WTC11 (cell line): ENCODE measurements at regions not wholly inside any gene's neighbourhood (a gene's known extent, or its start where the extent isn't known, plus 50 kb on each side); places are given as distances from the start of the nearest gene placed in this dataset.

ENCODE experiments used
- ATAC-seq: fragments of 200-7000 bp; cut with Tn5 transposase; 2 replicates; pipeline ENCODE4 v1.10.0; 2021; ENCODE audit warnings: mild to moderate bottlenecking, moderate library complexity
- CTCF ChIA-PET: fragments of 300-600 bp; sonication (Branson Sonifier 250); formaldehyde crosslinking; loops from one replicate; lab custom pipeline; 2021; ENCODE audit warnings: antibody characterized with exemption; lab: Charles Lee
- POLR2A ChIA-PET: fragments of 350-600 bp; sonication (Branson Sonifier 250); formaldehyde crosslinking; loops from one replicate; lab custom pipeline; 2021; ENCODE audit warnings: antibody characterized with exemption; lab: Charles Lee
- DNase-seq: peaks from one replicate; pipeline ENCODE4 v3.0.0; 2021; ENCODE audit warnings: low spot score
- H3K27ac Mint-ChIP-seq: 2 replicates; pipeline ENCODE4 v1.8.0; 2021; ENCODE audit warnings: mixed read lengths
- H3K27me3 Mint-ChIP-seq: 2 replicates; pipeline ENCODE4 v1.8.0; 2021; ENCODE audit warnings: low read depth, mild to moderate bottlenecking, moderate library complexity, mixed read lengths
- H3K36me3 Mint-ChIP-seq: 2 replicates; pipeline ENCODE4 v1.8.0; 2021; ENCODE audit warnings: mixed read lengths
- H3K4me1 Mint-ChIP-seq: 2 replicates; pipeline ENCODE4 v1.8.0; 2022; ENCODE audit warnings: mixed read lengths
- H3K4me3 Mint-ChIP-seq: 2 replicates; pipeline ENCODE4 v1.8.0; 2021; ENCODE audit warnings: mild to moderate bottlenecking, moderate library complexity, mixed read lengths
- H3K9me3 Mint-ChIP-seq: 2 replicates; pipeline ENCODE4 v1.8.0; 2021; ENCODE audit warnings: mixed read lengths
- ELF4 ChIP-seq: sonication (generic); formaldehyde crosslinking; IDR thresholded peaks from 2 replicates; pipeline ENCODE4 v1.8.1; 2022; ENCODE audit warnings: low read depth, mild to moderate bottlenecking, moderate library complexity, missing genetic modification reagents
- ESRRA ChIP-seq: sonication (generic); formaldehyde crosslinking; IDR thresholded peaks from 2 replicates; pipeline ENCODE4 v1.8.1; 2022; ENCODE audit warnings: mild to moderate bottlenecking, missing genetic modification reagents, borderline replicate concordance
- FOXJ3 ChIP-seq: sonication (generic); formaldehyde crosslinking; IDR thresholded peaks from 2 replicates; pipeline ENCODE4 v1.9.0; 2021; ENCODE audit warnings: missing genetic modification reagents, mild to moderate bottlenecking, borderline replicate concordance
- FOXP1 ChIP-seq: sonication (generic); formaldehyde crosslinking; IDR thresholded peaks from 2 replicates; pipeline ENCODE4 v1.8.0; 2022; ENCODE audit warnings: missing genetic modification reagents, mild to moderate bottlenecking, moderate library complexity, borderline replicate concordance
- HMGA2 ChIP-seq: fragments of 250-450 bp; sonication (Bioruptor Pico); IDR thresholded peaks from 2 replicates; pipeline ENCODE4 v1.4.0; 2021; ENCODE audit warnings: mild to moderate bottlenecking, moderate library complexity
- NR3C1 ChIP-seq: sonication (generic); formaldehyde crosslinking; conservative IDR thresholded peaks from 2 replicates; pipeline ENCODE4 v1.8.1; 2023; ENCODE audit warnings: low read depth, mild to moderate bottlenecking, missing genetic modification reagents
- PRRX2 ChIP-seq: fragments of 250-450 bp; sonication (Bioruptor Pico); IDR thresholded peaks from 2 replicates; pipeline ENCODE4 v1.8.0; 2021; ENCODE audit warnings: mild to moderate bottlenecking
- SOX15 ChIP-seq: fragments of 250-450 bp; sonication (Bioruptor Pico); IDR thresholded peaks from 2 replicates; pipeline ENCODE4 v1.9.0; 2021; ENCODE audit warnings: mild to moderate bottlenecking
- ZNF121 ChIP-seq: sonication (generic); formaldehyde crosslinking; IDR thresholded peaks from 2 replicates; pipeline ENCODE4 v1.8.0; 2023; ENCODE audit warnings: missing genetic modification reagents
- ZNF423 ChIP-seq: fragments of 250-450 bp; sonication (Bioruptor Pico); IDR thresholded peaks from 2 replicates; pipeline ENCODE4 v2.1.2; 2022; ENCODE audit warnings: mild to moderate bottlenecking, moderate library complexity
- ZNF671 ChIP-seq: fragments of 250-450 bp; sonication (Bioruptor Pico); IDR thresholded peaks from 2 replicates; pipeline ENCODE4 v1.8.0; 2021; ENCODE audit warnings: mild to moderate bottlenecking
- TF ChIP-seq, protein P1 (sequence below): fragments of 200-600 bp; IDR thresholded peaks from 2 replicates; pipeline ENCODE4 v1.8.0; 2022; ENCODE audit warnings: antibody characterized with exemption
- TF ChIP-seq, protein P2 (sequence below): sonication (generic); formaldehyde crosslinking; IDR thresholded peaks from 2 replicates; pipeline ENCODE4 v1.8.1; 2023; ENCODE audit warnings: mild to moderate bottlenecking, moderate library complexity, missing genetic modification reagents
- TF ChIP-seq, protein P3 (sequence below): sonication (generic); formaldehyde crosslinking; IDR thresholded peaks from 2 replicates; pipeline ENCODE4 v1.8.1; 2023; ENCODE audit warnings: mild to moderate bottlenecking, missing genetic modification reagents, moderate library complexity
- TF ChIP-seq, protein P4 (sequence below): sonication (generic); formaldehyde crosslinking; conservative IDR thresholded peaks from 2 replicates; pipeline ENCODE4 v1.8.1; 2022; ENCODE audit warnings: mild to moderate bottlenecking, missing genetic modification reagents
- TF ChIP-seq, protein P5 (sequence below): fragments of 250-450 bp; sonication (Bioruptor Pico); IDR thresholded peaks from 2 replicates; pipeline ENCODE4 v1.9.0; 2021; ENCODE audit warnings: moderate library complexity, mild to moderate bottlenecking, inconsistent platforms, borderline replicate concordance
- TF ChIP-seq, protein P6 (sequence below): sonication (generic); formaldehyde crosslinking; IDR thresholded peaks from 2 replicates; pipeline ENCODE4 v1.8.0; 2023; ENCODE audit warnings: mild to moderate bottlenecking, missing genetic modification reagents
- TF ChIP-seq, protein P7 (sequence below): sonication (generic); formaldehyde crosslinking; IDR thresholded peaks from 2 replicates; pipeline ENCODE4 v1.8.0; 2022; ENCODE audit warnings: missing genetic modification reagents
- TF ChIP-seq, protein P8 (sequence below): sonication (generic); formaldehyde crosslinking; IDR thresholded peaks from 2 replicates; pipeline ENCODE4 v1.8.1; 2023; ENCODE audit warnings: mild to moderate bottlenecking, missing genetic modification reagents
- TF ChIP-seq, protein P9 (sequence below): sonication (generic); formaldehyde crosslinking; IDR thresholded peaks from 2 replicates; pipeline ENCODE4 v1.8.1; 2022; ENCODE audit warnings: low read depth, mild to moderate bottlenecking, moderate library complexity, missing genetic modification reagents, borderline replicate concordance

DNA sequence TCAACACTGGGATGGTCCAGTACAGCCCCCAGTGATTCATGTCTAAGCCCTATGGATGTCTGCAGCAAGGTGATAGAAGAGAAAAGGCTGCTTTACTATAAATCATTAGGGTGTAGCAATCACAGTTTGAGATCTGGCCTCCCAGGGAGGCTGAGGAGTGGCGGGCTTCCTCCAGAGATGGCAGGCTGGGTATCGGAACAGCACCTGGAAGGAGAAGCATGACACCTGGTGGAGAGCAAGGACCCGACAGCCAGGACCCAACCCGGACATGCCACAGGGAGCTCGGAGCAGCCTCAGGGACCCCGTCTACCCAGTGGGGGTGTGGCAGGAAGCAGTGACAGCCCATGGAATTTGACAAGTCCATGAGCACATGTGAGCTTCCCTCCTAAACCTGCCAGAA lies 114.8 kb upstream of the CD93 start:
- TF ChIP-seq ZNF423 (CRISPR knock-in tag): peak; percentile 54
- TF ChIP-seq, protein P1, sequence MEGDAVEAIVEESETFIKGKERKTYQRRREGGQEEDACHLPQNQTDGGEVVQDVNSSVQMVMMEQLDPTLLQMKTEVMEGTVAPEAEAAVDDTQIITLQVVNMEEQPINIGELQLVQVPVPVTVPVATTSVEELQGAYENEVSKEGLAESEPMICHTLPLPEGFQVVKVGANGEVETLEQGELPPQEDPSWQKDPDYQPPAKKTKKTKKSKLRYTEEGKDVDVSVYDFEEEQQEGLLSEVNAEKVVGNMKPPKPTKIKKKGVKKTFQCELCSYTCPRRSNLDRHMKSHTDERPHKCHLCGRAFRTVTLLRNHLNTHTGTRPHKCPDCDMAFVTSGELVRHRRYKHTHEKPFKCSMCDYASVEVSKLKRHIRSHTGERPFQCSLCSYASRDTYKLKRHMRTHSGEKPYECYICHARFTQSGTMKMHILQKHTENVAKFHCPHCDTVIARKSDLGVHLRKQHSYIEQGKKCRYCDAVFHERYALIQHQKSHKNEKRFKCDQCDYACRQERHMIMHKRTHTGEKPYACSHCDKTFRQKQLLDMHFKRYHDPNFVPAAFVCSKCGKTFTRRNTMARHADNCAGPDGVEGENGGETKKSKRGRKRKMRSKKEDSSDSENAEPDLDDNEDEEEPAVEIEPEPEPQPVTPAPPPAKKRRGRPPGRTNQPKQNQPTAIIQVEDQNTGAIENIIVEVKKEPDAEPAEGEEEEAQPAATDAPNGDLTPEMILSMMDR: peak; percentile 35; the same call in 1 of the 2 replicates
- no peak for TF ChIP-seq ZNF121
- TF ChIP-seq, protein P2, sequence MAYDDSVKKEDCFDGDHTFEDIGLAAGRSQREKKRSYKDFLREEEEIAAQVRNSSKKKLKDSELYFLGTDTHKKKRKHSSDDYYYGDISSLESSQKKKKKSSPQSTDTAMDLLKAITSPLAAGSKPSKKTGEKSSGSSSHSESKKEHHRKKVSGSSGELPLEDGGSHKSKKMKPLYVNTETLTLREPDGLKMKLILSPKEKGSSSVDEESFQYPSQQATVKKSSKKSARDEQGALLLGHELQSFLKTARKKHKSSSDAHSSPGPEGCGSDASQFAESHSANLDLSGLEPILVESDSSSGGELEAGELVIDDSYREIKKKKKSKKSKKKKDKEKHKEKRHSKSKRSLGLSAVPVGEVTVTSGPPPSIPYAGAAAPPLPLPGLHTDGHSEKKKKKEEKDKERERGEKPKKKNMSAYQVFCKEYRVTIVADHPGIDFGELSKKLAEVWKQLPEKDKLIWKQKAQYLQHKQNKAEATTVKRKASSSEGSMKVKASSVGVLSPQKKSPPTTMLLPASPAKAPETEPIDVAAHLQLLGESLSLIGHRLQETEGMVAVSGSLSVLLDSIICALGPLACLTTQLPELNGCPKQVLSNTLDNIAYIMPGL (CRISPR knock-in tag): no peak
- no peak for TF ChIP-seq HMGA2 (CRISPR knock-in tag)
- DNase-seq (peak; percentile 77), ATAC-seq (peak; percentile 92)
- ChIA-PET POLR2A (no interaction called here), CTCF (interaction anchor here (0.5 to 4.5 kb wide), 62 partner anchors 9 to 709 kb away, joined by 3 to 126 read pairs (median 4); partner anchors contain the start of genes CD93, NXT1, SSTR4 and THBD)
- H3K4me3 Mint-ChIP-seq: no peak overlapping the region
- no peak overlapping the region for H3K27ac Mint-ChIP-seq
- peaks cover 13% of the 10 kb centered on the region for H3K27me3 Mint-ChIP-seq
- peaks cover 13% of the 10 kb centered on the region for H3K9me3 Mint-ChIP-seq
- H3K4me1 Mint-ChIP-seq: peaks cover 20% of the 10 kb centered on the region
- peaks cover 4% of the 10 kb centered on the region; the same call in 1 of the 2 replicates for H3K36me3 Mint-ChIP-seq

DNA sequence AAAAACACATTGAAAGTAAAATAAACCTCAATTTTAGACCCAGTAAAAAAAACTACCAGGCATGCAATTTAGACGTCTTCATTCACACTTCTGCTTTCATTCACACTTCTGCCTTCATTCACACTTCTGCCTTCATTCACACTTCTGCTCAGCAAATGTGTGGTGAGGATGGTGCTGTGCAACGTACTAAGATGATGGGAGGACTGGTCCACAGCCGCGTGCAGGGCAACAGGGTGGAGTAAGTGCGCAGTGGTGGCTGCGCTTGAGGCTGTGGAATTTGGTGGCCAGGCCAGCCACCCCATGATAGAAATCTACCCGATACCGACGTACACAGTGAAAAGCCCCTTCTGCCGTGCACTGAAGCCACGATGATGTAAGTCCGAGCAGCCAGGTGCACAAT lies 114.3 kb upstream of the CD93 start:
- H3K4me3 Mint-ChIP-seq: no peak overlapping the region
- CTCF ChIA-PET: interaction anchor here (0.9 to 4.5 kb wide), 28 partner anchors 8 to 509 kb away, joined by 3 to 126 read pairs (median 6); partner anchors contain the start of genes NXT1 and THBD
- TF ChIP-seq FOXJ3 (CRISPR knock-in tag): no peak
- TF ChIP-seq ELF4: no peak
- TF ChIP-seq, protein P3, sequence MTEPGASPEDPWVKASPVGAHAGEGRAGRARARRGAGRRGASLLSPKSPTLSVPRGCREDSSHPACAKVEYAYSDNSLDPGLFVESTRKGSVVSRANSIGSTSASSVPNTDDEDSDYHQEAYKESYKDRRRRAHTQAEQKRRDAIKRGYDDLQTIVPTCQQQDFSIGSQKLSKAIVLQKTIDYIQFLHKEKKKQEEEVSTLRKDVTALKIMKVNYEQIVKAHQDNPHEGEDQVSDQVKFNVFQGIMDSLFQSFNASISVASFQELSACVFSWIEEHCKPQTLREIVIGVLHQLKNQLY (CRISPR knock-in tag): no peak
- TF ChIP-seq FOXP1 (CRISPR knock-in tag): no peak
- TF ChIP-seq, protein P4, sequence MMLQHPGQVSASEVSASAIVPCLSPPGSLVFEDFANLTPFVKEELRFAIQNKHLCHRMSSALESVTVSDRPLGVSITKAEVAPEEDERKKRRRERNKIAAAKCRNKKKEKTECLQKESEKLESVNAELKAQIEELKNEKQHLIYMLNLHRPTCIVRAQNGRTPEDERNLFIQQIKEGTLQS (CRISPR knock-in tag): no peak
- TF ChIP-seq, protein P5, sequence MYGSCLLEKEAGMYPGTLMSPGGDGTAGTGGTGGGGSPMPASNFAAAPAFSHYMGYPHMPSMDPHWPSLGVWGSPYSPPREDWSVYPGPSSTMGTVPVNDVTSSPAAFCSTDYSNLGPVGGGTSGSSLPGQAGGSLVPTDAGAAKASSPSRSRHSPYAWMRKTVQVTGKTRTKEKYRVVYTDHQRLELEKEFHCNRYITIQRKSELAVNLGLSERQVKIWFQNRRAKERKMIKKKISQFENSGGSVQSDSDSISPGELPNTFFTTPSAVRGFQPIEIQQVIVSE: no peak
- TF ChIP-seq ZNF671 (CRISPR knock-in tag): no peak
- TF ChIP-seq, protein P6, sequence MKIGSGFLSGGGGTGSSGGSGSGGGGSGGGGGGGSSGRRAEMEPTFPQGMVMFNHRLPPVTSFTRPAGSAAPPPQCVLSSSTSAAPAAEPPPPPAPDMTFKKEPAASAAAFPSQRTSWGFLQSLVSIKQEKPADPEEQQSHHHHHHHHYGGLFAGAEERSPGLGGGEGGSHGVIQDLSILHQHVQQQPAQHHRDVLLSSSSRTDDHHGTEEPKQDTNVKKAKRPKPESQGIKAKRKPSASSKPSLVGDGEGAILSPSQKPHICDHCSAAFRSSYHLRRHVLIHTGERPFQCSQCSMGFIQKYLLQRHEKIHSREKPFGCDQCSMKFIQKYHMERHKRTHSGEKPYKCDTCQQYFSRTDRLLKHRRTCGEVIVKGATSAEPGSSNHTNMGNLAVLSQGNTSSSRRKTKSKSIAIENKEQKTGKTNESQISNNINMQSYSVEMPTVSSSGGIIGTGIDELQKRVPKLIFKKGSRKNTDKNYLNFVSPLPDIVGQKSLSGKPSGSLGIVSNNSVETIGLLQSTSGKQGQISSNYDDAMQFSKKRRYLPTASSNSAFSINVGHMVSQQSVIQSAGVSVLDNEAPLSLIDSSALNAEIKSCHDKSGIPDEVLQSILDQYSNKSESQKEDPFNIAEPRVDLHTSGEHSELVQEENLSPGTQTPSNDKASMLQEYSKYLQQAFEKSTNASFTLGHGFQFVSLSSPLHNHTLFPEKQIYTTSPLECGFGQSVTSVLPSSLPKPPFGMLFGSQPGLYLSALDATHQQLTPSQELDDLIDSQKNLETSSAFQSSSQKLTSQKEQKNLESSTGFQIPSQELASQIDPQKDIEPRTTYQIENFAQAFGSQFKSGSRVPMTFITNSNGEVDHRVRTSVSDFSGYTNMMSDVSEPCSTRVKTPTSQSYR (CRISPR knock-in tag): no peak
- no peak for TF ChIP-seq PRRX2 (CRISPR knock-in tag)
- TF ChIP-seq, protein P7, sequence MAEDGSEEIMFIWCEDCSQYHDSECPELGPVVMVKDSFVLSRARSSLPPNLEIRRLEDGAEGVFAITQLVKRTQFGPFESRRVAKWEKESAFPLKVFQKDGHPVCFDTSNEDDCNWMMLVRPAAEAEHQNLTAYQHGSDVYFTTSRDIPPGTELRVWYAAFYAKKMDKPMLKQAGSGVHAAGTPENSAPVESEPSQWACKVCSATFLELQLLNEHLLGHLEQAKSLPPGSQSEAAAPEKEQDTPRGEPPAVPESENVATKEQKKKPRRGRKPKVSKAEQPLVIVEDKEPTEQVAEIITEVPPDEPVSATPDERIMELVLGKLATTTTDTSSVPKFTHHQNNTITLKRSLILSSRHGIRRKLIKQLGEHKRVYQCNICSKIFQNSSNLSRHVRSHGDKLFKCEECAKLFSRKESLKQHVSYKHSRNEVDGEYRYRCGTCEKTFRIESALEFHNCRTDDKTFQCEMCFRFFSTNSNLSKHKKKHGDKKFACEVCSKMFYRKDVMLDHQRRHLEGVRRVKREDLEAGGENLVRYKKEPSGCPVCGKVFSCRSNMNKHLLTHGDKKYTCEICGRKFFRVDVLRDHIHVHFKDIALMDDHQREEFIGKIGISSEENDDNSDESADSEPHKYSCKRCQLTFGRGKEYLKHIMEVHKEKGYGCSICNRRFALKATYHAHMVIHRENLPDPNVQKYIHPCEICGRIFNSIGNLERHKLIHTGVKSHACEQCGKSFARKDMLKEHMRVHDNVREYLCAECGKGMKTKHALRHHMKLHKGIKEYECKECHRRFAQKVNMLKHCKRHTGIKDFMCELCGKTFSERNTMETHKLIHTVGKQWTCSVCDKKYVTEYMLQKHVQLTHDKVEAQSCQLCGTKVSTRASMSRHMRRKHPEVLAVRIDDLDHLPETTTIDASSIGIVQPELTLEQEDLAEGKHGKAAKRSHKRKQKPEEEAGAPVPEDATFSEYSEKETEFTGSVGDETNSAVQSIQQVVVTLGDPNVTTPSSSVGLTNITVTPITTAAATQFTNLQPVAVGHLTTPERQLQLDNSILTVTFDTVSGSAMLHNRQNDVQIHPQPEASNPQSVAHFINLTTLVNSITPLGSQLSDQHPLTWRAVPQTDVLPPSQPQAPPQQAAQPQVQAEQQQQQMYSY: no peak
- TF ChIP-seq ESRRA (CRISPR knock-in tag): no peak
- TF ChIP-seq, protein P8, sequence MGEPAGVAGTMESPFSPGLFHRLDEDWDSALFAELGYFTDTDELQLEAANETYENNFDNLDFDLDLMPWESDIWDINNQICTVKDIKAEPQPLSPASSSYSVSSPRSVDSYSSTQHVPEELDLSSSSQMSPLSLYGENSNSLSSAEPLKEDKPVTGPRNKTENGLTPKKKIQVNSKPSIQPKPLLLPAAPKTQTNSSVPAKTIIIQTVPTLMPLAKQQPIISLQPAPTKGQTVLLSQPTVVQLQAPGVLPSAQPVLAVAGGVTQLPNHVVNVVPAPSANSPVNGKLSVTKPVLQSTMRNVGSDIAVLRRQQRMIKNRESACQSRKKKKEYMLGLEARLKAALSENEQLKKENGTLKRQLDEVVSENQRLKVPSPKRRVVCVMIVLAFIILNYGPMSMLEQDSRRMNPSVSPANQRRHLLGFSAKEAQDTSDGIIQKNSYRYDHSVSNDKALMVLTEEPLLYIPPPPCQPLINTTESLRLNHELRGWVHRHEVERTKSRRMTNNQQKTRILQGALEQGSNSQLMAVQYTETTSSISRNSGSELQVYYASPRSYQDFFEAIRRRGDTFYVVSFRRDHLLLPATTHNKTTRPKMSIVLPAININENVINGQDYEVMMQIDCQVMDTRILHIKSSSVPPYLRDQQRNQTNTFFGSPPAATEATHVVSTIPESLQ (CRISPR knock-in tag): no peak
- TF ChIP-seq, protein P9, sequence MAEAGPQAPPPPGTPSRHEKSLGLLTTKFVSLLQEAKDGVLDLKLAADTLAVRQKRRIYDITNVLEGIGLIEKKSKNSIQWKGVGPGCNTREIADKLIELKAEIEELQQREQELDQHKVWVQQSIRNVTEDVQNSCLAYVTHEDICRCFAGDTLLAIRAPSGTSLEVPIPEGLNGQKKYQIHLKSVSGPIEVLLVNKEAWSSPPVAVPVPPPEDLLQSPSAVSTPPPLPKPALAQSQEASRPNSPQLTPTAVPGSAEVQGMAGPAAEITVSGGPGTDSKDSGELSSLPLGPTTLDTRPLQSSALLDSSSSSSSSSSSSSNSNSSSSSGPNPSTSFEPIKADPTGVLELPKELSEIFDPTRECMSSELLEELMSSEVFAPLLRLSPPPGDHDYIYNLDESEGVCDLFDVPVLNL: no peak
- TF ChIP-seq SOX15 (CRISPR knock-in tag): no peak
- no peak for TF ChIP-seq NR3C1 (CRISPR knock-in tag)

More for the DNA sequence above, 114.3 kb upstream of the CD93 start:
- Mint-ChIP-seq H3K27ac (no peak overlapping the region), H3K4me1 (peaks cover 15% of the 10 kb centered on the region), H3K36me3 (peaks cover 4% of the 10 kb centered on the region; the same call in 1 of the 2 replicates), H3K9me3 (peaks cover 18% of the 10 kb centered on the region), H3K27me3 (peaks cover 11% of the 10 kb centered on the region)
- POLR2A ChIA-PET: no interaction called here
- no peak for DNase-seq
- no peak for ATAC-seq
